Ovary (tissue), 3 donors: ENCODE measurements at regions not wholly inside any gene's neighbourhood (a gene's known extent, or its start where the extent isn't known, plus 50 kb on each side); places are given as distances from the start of the nearest gene placed in this dataset.

Source experiments
- EP300 ChIP-seq: sonication (generic); formaldehyde crosslinking; IDR thresholded peaks from one replicate; pipeline ENCODE4 v1.6.1; 2017; ENCODE audit warnings: antibody characterized with exemption
- POLR2A ChIP-seq: fragments of 450-650 bp; IDR thresholded peaks from one replicate; pipeline ENCODE4 v1.6.1; 2017; ENCODE audit warnings: antibody characterized with exemption, mild to moderate bottlenecking, moderate library complexity
- TF ChIP-seq, protein P1 (sequence below), 3 donors: fragments of 450-650 bp in 2 of 3; fragments of 200-600 bp in 1 of 3; IDR thresholded peaks; one replicate each; pipeline versions ENCODE4 v1.5.1 to v1.8.0; 2016 to 2022; ENCODE audit warnings: antibody characterized with exemption in 3 of 3, mild to moderate bottlenecking in 1 of 3
- donor health status: DM: no; HTN: no; CAD: no.

DNA sequence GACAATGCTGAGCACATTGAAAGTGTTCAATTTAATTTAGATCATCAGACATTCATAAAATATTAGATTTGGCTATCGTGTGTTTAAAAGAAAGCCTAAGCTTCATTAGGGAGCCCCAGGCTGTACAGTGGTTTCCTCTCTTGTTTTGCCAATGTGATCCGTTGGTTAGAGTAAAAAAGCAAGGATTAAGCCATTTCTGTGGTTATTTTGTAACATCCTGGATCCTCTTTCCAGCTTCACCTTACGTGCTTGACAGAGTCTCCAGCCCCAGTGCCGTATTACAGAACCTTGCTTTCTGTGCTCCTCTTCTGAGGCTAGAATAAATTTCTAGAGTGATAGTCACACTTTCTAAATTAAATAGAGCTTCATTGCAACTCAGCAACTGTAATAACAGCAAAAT lies 289.3 kb upstream of the LINC00305 start:
- TF ChIP-seq, protein P1, sequence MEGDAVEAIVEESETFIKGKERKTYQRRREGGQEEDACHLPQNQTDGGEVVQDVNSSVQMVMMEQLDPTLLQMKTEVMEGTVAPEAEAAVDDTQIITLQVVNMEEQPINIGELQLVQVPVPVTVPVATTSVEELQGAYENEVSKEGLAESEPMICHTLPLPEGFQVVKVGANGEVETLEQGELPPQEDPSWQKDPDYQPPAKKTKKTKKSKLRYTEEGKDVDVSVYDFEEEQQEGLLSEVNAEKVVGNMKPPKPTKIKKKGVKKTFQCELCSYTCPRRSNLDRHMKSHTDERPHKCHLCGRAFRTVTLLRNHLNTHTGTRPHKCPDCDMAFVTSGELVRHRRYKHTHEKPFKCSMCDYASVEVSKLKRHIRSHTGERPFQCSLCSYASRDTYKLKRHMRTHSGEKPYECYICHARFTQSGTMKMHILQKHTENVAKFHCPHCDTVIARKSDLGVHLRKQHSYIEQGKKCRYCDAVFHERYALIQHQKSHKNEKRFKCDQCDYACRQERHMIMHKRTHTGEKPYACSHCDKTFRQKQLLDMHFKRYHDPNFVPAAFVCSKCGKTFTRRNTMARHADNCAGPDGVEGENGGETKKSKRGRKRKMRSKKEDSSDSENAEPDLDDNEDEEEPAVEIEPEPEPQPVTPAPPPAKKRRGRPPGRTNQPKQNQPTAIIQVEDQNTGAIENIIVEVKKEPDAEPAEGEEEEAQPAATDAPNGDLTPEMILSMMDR (IDR thresholded peaks at IDR 0.05) = no peak
- TF ChIP-seq POLR2A (no peak), EP300 (no peak)
